H1 (cell line): ENCODE measurements at regions not wholly inside any gene's neighbourhood (a gene's known extent, or its start where the extent isn't known, plus 50 kb on each side); places are given as distances from the start of the nearest gene placed in this dataset.

Experiments used
- CTCF ChIA-PET: fragments of 300-600 bp; sonication (Branson Sonifier 250); formaldehyde crosslinking; loops from one replicate; lab custom pipeline; 2021; ENCODE audit not compliant: partially characterized antibody; lab: Charles Lee
- POLR2A ChIA-PET: fragments of 300-600 bp; sonication (Branson Sonifier 250); formaldehyde crosslinking; loops from one replicate; lab custom pipeline; 2021; ENCODE audit warnings: inconsistent platforms; ENCODE audit not compliant: partially characterized antibody; lab: Charles Lee
- DNase-seq, 2 experiments: peaks; one replicate each; pipeline versions ENCODE4 v3.0.0 to v3.0.0-alpha.2; 2010 to 2022; ENCODE audit warnings: low spot score in 2 of 2, low read depth in 1 of 2, mixed read lengths in 1 of 2
- FAIRE-seq: peaks from 2 replicates; lab custom pipeline; 2011; peaks lifted over from hg19 to GRCh38; lab: Jason Lieb, UNC
- H2AFZ ChIP-seq: 2 replicates; pipeline ENCODE4 v1.8.1; 2012; ENCODE audit warnings: low read length, inconsistent platforms
- H2AK5ac ChIP-seq: 2 replicates; pipeline ENCODE4 v1.6.1; 2013; ENCODE audit warnings: low read depth, low read length
- H2BK120ac ChIP-seq: replicated peaks from 2 replicates; pipeline ENCODE3; 2013; ENCODE audit warnings: low read depth, low read length, inconsistent platforms
- H2BK12ac ChIP-seq: 2 replicates; pipeline ENCODE4 v1.6.1; 2013; ENCODE audit warnings: low read depth, low read length
- H2BK15ac ChIP-seq: 2 replicates; pipeline ENCODE4 v1.6.1; 2013; ENCODE audit warnings: low read length
- H2BK20ac ChIP-seq: 2 replicates; pipeline ENCODE4 v1.6.1; 2013; ENCODE audit warnings: low read length
- H2BK5ac ChIP-seq: 2 replicates; pipeline ENCODE4 v1.6.1; 2013; ENCODE audit warnings: low read depth, low read length
- H3K14ac ChIP-seq: 2 replicates; pipeline ENCODE4 v1.6.1; 2013; ENCODE audit warnings: inconsistent platforms; ENCODE audit not compliant: insufficient read length
- H3K18ac ChIP-seq: 2 replicates; pipeline ENCODE4 v1.6.1; 2013; ENCODE audit warnings: low read length; ENCODE audit errors: extremely low read depth
- H3K23ac ChIP-seq: 2 replicates; pipeline ENCODE4 v1.6.1; 2013; ENCODE audit warnings: inconsistent platforms; ENCODE audit not compliant: insufficient read length
- H3K23me2 ChIP-seq: 2 replicates; pipeline ENCODE4 v1.6.1; 2013; ENCODE audit warnings: low read depth, low read length
- H3K27ac ChIP-seq: 2 replicates; pipeline ENCODE4 v1.6.1; 2011; ENCODE audit warnings: low read depth, low read length, inconsistent platforms
- H3K27me3 ChIP-seq, 4 experiments: replicated peaks in 1 of 4; 1 replicate in 1 of 4; 2 replicates in 3 of 4; pipeline versions ENCODE4 v1.6.1 to v1.8.1; 2011 to 2013; ENCODE audit warnings: low read length in 3 of 4, mild to moderate bottlenecking in 3 of 4, inconsistent platforms in 2 of 4, mixed read lengths in 2 of 4, moderate library complexity in 1 of 4; ENCODE audit not compliant: control insufficient read depth in 3 of 4, insufficient read depth in 3 of 4; ENCODE audit errors: extremely low read depth in 1 of 4
- H3K36me3 ChIP-seq, 4 experiments: 2 replicates each; pipeline versions ENCODE4 v1.6.1 to v1.8.1; 2011 to 2013; ENCODE audit warnings: mild to moderate bottlenecking in 4 of 4, low read length in 3 of 4, moderate library complexity in 2 of 4, control low read depth in 1 of 4, inconsistent platforms in 1 of 4; ENCODE audit not compliant: insufficient read depth in 4 of 4, control insufficient read depth in 2 of 4
- H3K4ac ChIP-seq: replicated peaks from 2 replicates; pipeline ENCODE3; 2013; ENCODE audit warnings: low read length, low read depth, mixed read lengths, inconsistent platforms; ENCODE audit not compliant: insufficient read length
- H3K4me1 ChIP-seq, 4 experiments: replicated peaks in 1 of 4; 1 replicate in 1 of 4; 2 replicates in 3 of 4; pipeline versions ENCODE4 v1.6.1 to v1.8.1; 2011 to 2013; ENCODE audit warnings: low read length in 3 of 4, inconsistent platforms in 2 of 4, mixed read lengths in 1 of 4; ENCODE audit not compliant: insufficient read depth in 4 of 4, control insufficient read depth in 3 of 4
- H3K4me2 ChIP-seq, 2 experiments: 2 replicates each; pipeline versions ENCODE4 v1.6.1 to v1.8.1; 2011 to 2013; ENCODE audit warnings: low read depth in 2 of 2, low read length in 2 of 2, control low read depth in 1 of 2, inconsistent platforms in 1 of 2, mild to moderate bottlenecking in 1 of 2; ENCODE audit not compliant: insufficient read depth in 1 of 2
- H3K4me3 ChIP-seq, 4 experiments: fragments of 200-600, 300-600 bp in 1 of 4; sonication (generic), shearing (Covaris generic), sonication (Bioruptor Twin) in 1 of 4; 2 replicates each; pipeline versions ENCODE4 v1.5.1 to v1.8.1; 2011 to 2016; ENCODE audit warnings: low read length in 4 of 4, low read depth in 3 of 4, control low read depth in 2 of 4, inconsistent platforms in 2 of 4, mild to moderate bottlenecking in 2 of 4, mixed read lengths in 1 of 4, moderate library complexity in 1 of 4; ENCODE audit not compliant: insufficient read depth in 2 of 4; ENCODE audit errors: extremely low read depth in 1 of 4
- H3K56ac ChIP-seq: replicated peaks from 2 replicates; pipeline ENCODE3; 2013; ENCODE audit warnings: low read depth, mild to moderate bottlenecking, mixed read lengths, low read length, inconsistent platforms; ENCODE audit not compliant: insufficient read length
- H3K79me1 ChIP-seq: 2 replicates; pipeline ENCODE4 v1.6.1; 2013; ENCODE audit warnings: low read depth, low read length, control low read depth
- H3K79me2 ChIP-seq, 2 experiments: 2 replicates each; pipeline versions ENCODE4 v1.6.1 to v1.8.1; 2012 to 2013; ENCODE audit warnings: low read length in 2 of 2, mild to moderate bottlenecking in 2 of 2, inconsistent platforms in 1 of 2; ENCODE audit not compliant: insufficient read depth in 2 of 2, control insufficient read depth in 1 of 2
- H3K9ac ChIP-seq, 4 experiments: replicated peaks in 1 of 4; 1 replicate in 1 of 4; 2 replicates in 3 of 4; pipeline versions ENCODE4 v1.6.1 to v1.8.1; 2011 to 2013; ENCODE audit warnings: low read depth in 3 of 4, low read length in 3 of 4, control low read depth in 2 of 4, mild to moderate bottlenecking in 2 of 4, moderate library complexity in 2 of 4, inconsistent platforms in 1 of 4; ENCODE audit errors: extremely low read depth in 1 of 4
- H3K9me3 ChIP-seq, 2 experiments: 2 replicates each; pipeline versions ENCODE4 v1.6.1 to v1.8.1; 2012 to 2013; ENCODE audit warnings: mild to moderate bottlenecking in 2 of 2, moderate library complexity in 2 of 2, control low read depth in 1 of 2, inconsistent platforms in 1 of 2, low read depth in 1 of 2, low read length in 1 of 2, mixed read lengths in 1 of 2; ENCODE audit not compliant: insufficient read depth in 2 of 2
- H4K20me1 ChIP-seq, 2 experiments: replicated peaks in 1 of 2; 2 replicates each; pipeline versions ENCODE3 to v1.8.1; 2011 to 2013; ENCODE audit warnings: inconsistent platforms in 2 of 2, low read length in 2 of 2, mild to moderate bottlenecking in 1 of 2; ENCODE audit not compliant: insufficient read depth in 2 of 2, control insufficient read depth in 1 of 2
- H4K5ac ChIP-seq: 2 replicates; pipeline ENCODE4 v1.6.1; 2013; ENCODE audit warnings: low read length, low read depth, mixed read lengths, inconsistent platforms; ENCODE audit not compliant: insufficient read length
- H4K8ac ChIP-seq: 2 replicates; pipeline ENCODE4 v1.8.0; 2013; ENCODE audit warnings: mild to moderate bottlenecking, moderate library complexity, low read length, inconsistent platforms; ENCODE audit not compliant: insufficient read depth; ENCODE audit errors: extremely low read depth
- H4K91ac ChIP-seq: replicated peaks from 2 replicates; pipeline ENCODE3; 2013; ENCODE audit warnings: low read length, mixed read lengths, inconsistent platforms; ENCODE audit not compliant: insufficient read length
- BACH1 ChIP-seq: IDR thresholded peaks from 2 replicates; pipeline ENCODE4 v1.6.1; 2012; ENCODE audit warnings: low read length, improper control_type of control experiment
- CBX5 ChIP-seq: fragments of 300-800, 300-1000 bp; sonication (generic); IDR thresholded peaks from 2 replicates; pipeline ENCODE4 v1.7.1; 2016; ENCODE audit warnings: antibody characterized with exemption, low read length, low read depth
- KDM5A ChIP-seq: fragments of 200-600 bp; IDR thresholded peaks from 2 replicates; pipeline ENCODE4 v1.7.1; 2012; ENCODE audit warnings: mild to moderate bottlenecking, low read length, inconsistent platforms, mixed read lengths
- SAP30 ChIP-seq: fragments of 300-600 bp; sonication (generic); IDR thresholded peaks from 2 replicates; pipeline ENCODE4 v1.7.1; 2012; ENCODE audit warnings: low read length, moderate library complexity, mild to moderate bottlenecking, inconsistent platforms; ENCODE audit not compliant: insufficient read depth, insufficient replicate concordance
- TBP ChIP-seq: IDR thresholded peaks from 2 replicates; pipeline ENCODE4 v1.6.1; 2011; ENCODE audit warnings: low read depth, low read length, improper control_type of control experiment
- WGBS, 2 experiments: shearing (Covaris generic) in 1 of 2; methylation state at CpG; one replicate each; pipeline versions ENCODE4 v1.1.6 to v1.1.7; 2013 to 2015; ENCODE audit warnings: low lambda C conversion rate in 2 of 2, mixed read lengths in 2 of 2, inconsistent platforms in 1 of 2, low coverage in 1 of 2, missing lambda C conversion rate in 1 of 2; ENCODE audit not compliant: insufficient replicate concordance in 2 of 2, insufficient coverage in 1 of 2, insufficient read length in 1 of 2; ENCODE audit errors: extremely low coverage in 1 of 2, missing lambda C conversion rate in 1 of 2; 5-methylcytosine and 5-hydroxymethylcytosine counted together

GRCh38 chr9:86633945-86634344 lies 279.7 kb upstream of the TUT7 start:
- FAIRE-seq, result no peak
- H4K5ac ChIP-seq, result no peak overlapping the region
- H2BK12ac ChIP-seq, result no peak overlapping the region
- H2AFZ ChIP-seq, result no peak overlapping the region
- H3K4me3 ChIP-seq, result no peak overlapping the region
- H3K4me1 ChIP-seq, result no peaks in the 10 kb centered on the region; a peak in 1 of 7 replicates
- no peak overlapping the region for H3K27ac ChIP-seq
- WGBS, 2 experiments, result 92% methylated on average over 3 of the region's 3 CpGs; no CpG with 5 or more reads in 1 of the 2 experiments
- H3K18ac ChIP-seq, result no peak overlapping the region
- H3K36me3 ChIP-seq, result no peaks in the 10 kb centered on the region
- H2BK5ac ChIP-seq, result no peak overlapping the region
- H2BK20ac ChIP-seq, result no peak overlapping the region
- no peak overlapping the region for H3K23ac ChIP-seq
- no peak overlapping the region for H2BK15ac ChIP-seq
- no peaks in the 10 kb centered on the region for H3K79me2 ChIP-seq
- CTCF ChIA-PET, result interaction anchor here (1.1 kb wide), 1 partner anchor 10 kb away, joined by 4 read pairs; no protein-coding TSS in a partner anchor
- no peak overlapping the region for H3K4ac ChIP-seq
- no peak overlapping the region for H2BK120ac ChIP-seq
- H4K91ac ChIP-seq, result no peak overlapping the region
- no peak overlapping the region for H3K9ac ChIP-seq
- H3K56ac ChIP-seq, result no peak overlapping the region
- TF ChIP-seq TBP (no peak), SAP30 (no peak), BACH1 (no peak), CBX5 (no peak), KDM5A (no peak)
- no peaks in the 10 kb centered on the region for H4K20me1 ChIP-seq
- no peaks in the 10 kb centered on the region for H3K9me3 ChIP-seq
- no peak overlapping the region for H3K14ac ChIP-seq
- DNase-seq, result no peak
- POLR2A ChIA-PET, result no interaction called here
- no peaks in the 10 kb centered on the region for H3K23me2 ChIP-seq
- no peak overlapping the region for H3K4me2 ChIP-seq
- H2AK5ac ChIP-seq, result no peak overlapping the region
- no peaks in the 10 kb centered on the region for H3K27me3 ChIP-seq
- H4K8ac ChIP-seq, result no peak overlapping the region
- H3K79me1 ChIP-seq, result no peaks in the 10 kb centered on the region
